Midbrain (tissue), 1 donor: ENCODE measurements at regions not wholly inside any gene's neighbourhood (a gene's known extent, or its start where the extent isn't known, plus 50 kb on each side); places are given as distances from the start of the nearest gene placed in this dataset.
A peak's percentile ranks its signal among the peaks of the same experiment; 100 is the strongest.
"Not testable (repeated sequence)": the region's sequence is repeated elsewhere in the genome, so short reads cannot be mapped to it uniquely, and the experiment has no call there.

Experiments
- DNase-seq: peaks from one replicate; lab custom pipeline; 2025; lab: John Stamatoyannopoulos, UW

DNA sequence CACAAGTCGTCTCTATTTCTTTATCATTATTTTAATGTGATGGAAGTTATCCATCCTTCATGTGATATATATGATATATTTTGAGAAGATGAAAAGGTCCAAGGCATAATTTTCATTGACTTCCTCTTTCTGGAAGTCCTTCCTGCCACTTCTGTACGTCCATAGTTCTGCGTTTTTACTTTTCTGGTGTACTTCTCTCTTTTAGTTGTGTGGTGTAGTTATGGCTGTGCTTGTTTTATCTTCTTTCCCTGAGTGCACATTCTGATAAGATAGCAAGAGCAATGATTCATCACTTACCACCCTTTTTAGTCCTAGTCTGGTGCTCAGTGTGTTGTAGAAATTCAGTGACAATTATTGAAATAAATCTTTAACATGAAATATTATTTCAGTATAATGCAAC, 231.3 kb upstream of the FERD3L start:
- DNase-seq = no peak

DNA sequence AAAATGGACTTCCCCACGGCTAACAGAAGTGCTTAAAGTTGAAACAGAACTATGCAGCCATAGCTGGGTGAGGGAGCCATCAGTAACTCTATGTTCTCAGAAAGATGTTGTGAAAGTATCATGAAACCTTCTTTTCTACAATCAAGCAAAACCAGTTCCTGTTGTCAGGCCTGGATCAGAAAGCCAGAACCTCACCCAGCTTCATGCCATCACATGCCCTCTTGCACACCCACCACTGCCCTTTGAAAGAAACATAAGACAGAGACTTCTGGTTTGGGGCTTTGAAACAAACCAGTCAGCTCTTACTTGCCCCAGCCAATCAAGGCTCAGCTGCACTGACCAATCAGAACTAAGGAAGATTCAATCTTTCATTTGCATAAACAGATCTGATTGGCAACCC, 230.8 kb upstream of the FERD3L start:
- no peak for DNase-seq

DNA sequence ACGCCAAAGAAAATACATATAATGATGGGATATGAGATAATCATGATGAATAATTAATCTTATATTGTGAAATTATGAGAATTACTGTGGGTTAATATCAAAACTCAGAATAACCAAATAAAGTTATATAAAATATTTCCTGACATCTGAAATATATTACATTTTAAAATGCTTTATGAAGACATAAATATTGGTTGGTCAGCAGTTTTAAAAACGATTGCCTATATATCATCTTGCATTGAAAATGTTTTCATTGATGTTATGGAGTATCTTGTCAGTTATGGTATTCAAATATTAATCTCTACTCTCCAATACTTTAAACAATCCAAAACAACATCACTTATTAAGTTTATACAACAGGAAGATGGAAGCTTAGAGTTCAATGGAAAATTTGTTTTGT, 228.1 kb upstream of the FERD3L start:
- DNase-seq = no peak

DNA sequence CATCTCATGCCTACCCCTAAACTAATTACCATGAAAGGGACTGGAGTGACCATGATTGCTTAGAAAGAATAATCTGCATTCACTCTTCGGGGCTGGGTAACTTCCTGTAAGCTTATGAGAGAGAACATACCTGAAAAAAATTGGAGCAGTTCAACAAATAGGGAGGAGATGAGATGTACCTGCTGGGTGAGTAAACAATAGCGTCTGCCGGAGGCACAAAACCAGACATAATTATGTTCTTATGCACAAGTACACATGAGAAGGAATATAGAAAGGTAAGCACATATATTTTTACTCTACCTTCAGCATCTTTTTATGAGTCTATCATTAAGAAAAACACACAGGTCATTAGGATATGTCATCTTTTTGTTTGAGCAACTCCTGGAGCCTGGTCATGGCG, 224.6 kb upstream of the FERD3L start:
- no peak for DNase-seq

DNA sequence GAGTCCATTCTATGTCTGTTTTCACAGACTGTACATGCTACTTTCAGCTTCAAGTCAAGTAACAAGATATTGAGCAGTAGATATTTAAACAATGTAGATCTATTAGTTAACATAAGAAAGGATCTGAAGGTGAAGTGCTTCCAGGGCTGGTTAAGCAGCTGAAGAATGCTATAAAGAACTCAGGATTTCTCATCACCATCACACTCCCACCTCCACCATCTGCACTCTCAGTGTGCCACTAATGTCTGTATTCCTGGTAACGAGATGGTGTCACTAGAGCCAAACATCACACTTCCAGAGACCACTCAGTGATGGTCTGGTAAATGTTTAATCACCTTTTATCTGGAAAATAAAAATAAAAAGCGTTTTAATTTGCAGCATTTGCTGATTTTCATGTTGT, 224.0 kb upstream of the FERD3L start:
- no peak for DNase-seq

DNA sequence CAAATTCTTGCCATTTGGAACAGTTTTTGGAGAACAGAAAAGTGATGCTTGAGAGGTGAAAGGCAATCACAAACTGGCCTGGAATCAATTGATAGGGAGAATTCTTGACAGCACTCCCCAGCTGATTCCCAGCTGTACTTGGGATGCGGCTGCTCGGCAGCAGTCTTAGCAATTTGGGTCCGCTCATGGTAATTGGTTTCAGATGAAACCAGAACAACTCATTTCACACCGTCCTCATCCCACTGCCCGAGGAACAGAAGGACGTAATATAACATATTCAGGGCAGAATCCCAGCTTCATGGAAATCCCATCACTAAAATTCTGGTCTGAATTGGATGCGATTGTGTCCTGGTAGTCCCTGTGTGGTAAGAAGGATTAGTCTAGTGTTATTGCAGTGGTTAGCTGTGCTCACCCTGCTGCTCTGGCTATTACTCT, 223.3 kb upstream of the FERD3L start:
- no peak for DNase-seq

DNA sequence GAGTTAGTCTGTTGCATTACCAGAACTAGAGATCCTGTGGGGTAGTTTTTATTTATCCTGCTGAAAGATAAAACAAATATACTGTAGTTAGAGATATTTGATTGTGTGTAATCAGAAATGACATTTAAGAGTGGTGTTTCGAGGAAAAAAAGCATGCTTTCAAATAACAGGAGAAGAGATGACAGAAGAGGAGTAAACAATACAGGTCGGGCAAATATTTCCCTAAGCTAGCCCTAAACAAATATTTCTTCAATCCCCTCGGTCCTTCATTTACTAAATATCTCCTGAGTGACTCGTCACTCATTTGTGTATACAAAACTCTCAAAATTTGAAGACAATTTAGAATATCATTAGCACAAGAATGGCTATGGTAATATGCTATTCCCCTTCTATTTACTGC, 219.7 kb upstream of the FERD3L start:
- no peak for DNase-seq

DNA sequence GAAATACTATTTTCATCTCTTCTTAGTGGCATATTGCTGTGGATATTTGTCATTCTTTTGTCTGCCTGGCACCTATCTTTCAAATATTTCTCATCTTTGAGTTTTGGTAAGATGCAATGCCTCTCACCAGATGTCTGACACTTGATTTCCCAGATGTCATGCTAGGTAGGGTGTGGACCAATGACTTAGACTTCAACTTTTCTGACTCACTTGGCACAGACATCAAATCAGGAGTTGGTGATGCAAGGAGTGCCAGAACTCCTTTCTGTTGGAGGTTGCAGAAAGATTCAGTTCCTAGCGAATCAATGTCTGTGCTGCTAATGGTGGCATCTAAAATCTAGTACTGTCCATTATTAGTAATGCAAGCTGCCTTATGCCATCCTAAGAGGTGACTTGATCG, 216.9 kb upstream of the FERD3L start:
- DNase-seq = no peak

DNA sequence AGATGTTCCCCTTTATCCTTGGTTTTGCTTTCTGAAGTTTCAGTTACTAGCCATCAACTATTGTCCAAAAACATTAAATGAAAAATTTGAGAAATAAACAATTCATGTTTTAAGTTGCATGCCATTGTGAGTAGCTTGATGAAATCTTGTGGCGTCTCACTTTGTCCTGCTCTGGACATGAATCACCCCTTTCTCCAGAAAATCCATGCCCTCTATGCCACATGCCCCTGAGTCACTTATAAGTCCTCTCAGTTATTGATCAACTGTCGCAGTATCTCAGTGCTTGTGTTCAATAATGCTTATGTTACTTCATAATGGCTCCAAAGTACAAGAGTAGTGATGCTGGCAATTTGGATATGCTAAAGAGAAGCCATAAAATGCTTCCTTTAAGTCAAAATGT, 208.0 kb upstream of the FERD3L start:
- no peak for DNase-seq

DNA sequence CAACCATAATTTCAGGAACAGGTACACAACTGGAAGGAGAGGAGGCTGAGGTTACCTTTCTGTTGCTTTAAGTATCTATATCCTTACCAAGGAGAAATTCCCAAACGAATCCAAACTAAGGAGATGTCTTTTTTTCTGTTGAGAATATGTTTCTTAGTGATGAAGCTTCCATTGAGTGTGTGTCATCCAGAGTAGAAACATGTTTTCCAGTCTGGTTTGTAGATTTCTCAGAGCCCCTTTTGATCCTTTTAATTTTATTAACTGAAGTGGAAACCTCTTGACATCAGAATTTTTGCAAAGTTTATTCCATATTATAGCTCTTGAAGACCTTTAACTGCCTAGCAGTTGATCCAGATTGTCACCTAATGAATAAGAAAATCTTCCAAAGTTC, 207.1 kb upstream of the FERD3L start:
- DNase-seq = no peak

DNA sequence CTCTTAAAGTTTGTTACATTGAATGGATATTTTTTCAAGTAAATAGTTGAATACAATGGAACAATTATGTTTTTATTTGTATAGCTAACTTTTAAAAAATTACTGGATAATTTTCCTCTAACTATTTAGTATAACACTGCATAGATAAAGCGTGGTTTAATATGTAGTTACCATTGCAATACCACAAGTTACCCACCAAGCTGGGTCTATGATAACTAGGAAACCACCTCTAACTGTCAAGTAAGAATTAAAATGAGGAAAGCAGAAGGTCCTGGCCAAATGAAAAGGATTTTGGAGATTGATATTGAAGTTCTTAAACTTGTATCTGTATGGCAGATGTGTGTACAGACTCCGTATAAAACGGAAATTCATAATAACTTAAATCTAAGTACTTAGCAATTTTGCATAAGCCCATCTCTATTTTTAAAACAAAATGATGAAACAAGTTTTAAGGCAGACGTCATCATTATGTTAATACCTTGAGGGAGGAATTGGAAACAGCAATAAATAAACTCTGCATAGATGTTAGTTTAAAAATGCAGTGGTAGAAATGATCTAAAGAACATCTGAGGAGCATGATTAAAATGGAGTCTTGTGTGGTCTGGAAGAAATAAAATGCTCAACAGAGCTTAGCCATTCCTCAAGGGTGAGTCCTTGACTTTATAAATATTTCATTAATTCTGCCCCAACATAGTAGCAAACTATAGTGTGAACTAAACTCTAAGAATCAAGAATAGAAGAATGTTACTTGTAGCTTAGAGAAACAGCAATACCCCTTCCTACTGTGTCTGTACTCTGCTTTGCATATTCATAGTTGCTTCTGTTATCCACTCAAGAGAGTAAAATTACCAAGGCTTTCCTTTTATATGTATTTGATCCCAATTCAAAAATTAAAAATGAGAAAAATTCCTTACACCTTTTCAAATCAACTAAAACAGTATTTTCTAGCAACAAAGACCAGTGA, 206.4 kb upstream of the FERD3L start:
- DNase-seq = no peak

DNA sequence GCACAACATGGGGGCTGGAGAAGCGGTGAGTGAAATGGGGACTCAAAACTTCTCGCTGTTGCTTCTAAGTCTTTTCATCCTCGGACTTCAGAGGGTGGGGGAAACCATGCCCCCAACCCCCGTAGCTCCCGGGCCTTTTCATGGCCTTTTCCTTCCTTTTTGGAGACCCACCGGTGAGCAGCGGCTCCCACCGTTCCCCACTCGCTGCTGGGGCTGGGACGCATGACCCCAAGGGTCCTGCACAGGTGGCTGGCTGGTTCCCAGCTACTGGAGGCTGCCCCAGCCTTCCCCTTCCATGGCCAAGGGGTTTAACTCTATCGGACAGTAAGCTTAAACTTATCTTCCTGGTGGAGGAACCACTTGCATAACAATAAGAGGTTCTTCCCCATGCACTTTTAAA, 194.3 kb upstream of the FERD3L start:
- no peak for DNase-seq

DNA sequence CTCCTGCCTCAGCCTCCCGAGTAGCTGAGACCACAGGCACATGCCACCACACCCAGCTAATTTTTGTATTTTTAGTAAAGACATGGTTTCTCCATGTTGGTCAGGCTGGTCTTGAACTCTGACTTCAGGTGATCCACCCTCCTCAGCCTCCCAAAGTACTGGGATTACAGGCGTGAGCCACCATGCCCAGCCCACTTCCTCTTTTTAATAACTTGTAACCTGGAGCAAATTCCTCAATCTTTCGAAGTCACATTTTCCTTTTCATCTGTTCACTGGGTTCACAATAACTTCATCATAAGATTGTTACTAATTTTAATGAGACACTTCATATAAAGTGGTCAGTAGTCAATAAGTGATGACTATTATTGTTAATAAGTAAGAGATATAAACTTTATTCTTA, 193.3 kb upstream of the FERD3L start:
- DNase-seq = not testable (repeated sequence)

DNA sequence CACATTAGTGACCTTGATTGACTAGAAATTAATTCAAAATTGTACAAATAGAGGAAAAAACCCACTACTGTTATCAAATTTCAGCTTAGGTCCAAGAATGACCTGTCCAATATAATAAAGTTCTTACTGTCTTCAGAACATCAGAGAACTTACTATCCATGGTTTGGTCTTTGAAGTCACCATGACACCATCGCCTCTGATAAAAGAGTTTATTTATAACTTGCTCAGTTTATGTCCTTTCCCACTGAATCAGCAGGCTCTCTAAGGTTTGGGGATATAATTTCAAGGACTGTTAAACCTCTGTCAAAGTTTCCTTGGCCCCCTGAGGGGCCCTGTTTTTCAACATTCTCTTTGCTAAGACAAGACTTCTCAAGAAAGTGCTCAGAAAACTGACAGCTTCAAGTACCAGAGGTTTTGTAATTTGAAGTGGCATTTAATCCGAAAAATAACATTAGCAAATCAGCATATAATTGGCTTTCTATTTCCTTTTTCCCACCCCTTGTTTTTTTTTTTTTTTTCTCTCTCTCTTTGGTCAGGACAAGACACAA, 191.7 kb upstream of the FERD3L start:
- DNase-seq = no peak

DNA sequence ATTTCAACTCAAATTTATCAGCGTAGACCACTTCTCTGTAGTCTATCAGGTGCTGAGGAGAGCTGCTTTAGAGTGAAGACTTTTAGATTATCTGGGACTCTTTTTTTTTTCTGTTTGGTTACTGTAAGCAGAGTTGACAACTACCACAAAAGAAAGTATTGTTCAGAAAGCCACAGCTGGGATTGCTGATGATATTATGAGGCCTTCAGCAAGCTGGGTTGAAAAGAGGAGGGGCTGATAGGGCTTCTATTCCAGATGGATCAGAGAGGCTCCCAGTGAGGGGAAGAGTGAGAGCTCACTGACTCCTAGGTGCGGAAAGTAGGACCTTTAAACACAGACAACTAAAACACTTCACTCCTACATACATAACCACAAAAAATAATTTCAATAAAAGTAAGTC, 188.5 kb upstream of the FERD3L start:
- peak; percentile 75 for DNase-seq

DNA sequence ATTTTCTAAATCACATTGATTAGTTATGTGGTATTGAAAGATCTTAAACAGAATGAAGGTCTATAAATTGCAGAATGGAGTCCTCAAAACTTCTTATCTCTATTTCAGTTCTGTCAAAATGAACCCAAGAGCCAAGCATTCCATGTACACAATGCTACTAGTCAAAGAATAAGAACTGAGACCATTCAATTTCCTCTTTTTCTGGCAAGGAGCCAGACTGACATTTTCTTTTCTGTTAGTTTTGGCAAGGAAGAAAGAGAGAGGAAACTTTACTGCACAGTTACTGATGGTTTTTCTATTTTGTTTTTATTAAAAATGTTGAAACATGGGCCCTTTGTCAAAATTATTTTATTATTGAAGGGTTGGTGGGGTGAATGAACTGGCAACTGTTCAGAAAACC, 181.8 kb upstream of the FERD3L start:
- DNase-seq = no peak

DNA sequence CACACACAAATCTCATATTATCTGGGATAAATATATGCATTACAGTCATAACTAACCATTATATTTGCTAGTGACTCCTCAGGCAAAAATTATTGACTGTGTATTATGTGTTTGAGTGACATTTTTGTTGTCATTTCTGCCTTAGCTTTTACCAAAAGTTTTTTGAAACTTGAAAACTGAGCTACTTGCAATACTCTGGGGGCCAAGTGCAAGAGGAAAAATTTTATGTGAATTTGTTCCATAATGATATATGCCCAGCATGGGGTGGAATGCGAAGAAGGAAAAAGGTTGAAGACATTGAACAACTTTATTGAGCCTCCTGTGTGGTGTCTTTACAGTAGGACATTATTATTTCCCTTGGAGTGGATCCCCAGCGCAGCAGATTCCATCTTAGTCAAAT, 176.8 kb upstream of the FERD3L start:
- DNase-seq = no peak

DNA sequence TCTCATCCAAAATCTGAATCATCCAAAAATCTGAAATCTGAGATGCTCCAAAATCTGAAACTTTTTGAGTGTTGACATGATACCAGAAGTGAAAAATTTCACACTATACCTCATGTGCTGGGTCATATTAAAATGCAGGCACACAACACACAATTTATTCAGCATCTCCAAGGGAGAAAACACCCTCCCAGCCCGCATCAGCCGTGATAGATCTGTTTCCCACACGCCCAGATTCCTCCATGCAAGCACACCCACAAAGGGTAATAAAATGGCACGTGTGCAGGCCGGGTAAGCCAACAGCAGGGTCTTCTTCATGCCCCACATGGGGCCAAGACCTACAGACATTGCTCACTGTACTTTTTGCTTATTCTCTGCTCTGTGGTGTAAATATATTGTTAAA, 173.1 kb upstream of the FERD3L start:
- no peak for DNase-seq

DNA sequence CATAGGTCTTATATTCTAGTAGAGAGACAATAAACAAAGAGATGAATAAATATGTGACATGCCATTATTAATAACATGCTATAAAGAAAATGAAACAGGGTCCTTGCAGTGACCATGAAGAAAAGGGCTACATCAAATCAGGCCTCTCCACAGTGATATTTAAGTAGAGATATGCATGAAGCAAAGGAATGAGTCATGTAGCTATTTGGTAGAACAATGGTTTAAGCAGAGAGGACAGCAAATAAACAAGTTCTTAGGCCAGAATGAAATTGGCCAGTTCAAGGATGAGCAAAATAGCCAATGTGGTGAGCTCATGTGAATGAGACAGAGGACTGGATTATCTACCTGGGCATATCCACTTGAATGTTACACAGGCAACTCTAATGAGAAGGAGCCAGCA, 172.2 kb upstream of the FERD3L start:
- DNase-seq = no peak

DNA sequence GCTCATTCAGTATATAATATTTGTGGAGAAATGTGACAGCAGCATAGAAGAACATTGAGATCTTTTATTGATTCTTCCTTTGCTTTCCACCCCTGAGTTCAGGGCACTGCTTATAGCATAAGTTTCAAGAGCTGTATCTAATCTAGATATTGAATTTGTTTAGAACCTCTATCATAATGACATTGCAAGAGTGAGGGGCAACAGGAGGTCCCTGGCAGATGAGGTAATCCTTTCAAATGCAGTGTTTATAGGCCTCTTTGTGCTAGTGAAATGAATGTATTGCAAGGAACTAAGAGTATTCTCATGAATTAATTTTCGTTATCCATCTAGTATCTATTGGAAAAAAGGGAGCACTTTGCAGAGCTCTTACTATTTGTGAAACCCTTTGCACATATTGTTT, 167.2 kb upstream of the FERD3L start:
- no peak for DNase-seq

DNA sequence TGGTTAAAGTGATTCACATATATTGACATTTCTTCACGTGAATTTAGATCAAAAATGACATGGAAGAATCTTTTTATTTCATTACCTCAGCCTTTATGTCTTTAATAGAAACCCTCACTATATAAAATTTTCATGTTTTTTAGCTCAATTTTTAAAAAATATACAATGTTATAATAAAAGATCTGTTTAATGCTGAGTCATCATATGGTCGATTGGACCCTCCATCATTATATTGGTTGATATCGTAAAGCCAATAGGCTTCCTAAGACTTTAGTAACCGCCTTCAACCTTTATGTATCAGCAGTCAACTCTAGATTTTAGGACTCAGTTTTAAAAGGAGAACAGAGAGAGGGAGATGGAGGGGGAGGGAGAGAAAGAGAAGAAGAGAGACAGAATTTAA, 162.3 kb upstream of the FERD3L start:
- DNase-seq = no peak

DNA sequence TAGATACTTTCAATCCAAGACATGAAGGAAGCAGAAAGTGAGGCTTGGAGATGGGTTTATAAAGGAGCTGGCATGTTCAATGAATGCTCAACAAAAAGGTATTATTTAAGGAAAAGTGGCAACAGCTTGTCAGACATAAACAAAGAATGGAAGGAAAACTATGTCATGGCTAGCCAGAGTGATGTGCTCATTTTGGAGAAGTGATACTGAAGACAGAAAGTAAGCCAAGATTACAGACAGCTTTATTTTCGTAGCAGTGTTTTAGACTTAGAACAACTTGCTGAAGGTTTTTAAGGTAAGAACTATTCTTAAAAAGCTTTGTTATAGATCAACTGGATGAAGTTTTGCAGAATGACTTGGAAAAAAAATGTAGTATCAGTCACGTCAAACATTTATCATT, 160.5 kb upstream of the FERD3L start:
- no peak for DNase-seq

DNA sequence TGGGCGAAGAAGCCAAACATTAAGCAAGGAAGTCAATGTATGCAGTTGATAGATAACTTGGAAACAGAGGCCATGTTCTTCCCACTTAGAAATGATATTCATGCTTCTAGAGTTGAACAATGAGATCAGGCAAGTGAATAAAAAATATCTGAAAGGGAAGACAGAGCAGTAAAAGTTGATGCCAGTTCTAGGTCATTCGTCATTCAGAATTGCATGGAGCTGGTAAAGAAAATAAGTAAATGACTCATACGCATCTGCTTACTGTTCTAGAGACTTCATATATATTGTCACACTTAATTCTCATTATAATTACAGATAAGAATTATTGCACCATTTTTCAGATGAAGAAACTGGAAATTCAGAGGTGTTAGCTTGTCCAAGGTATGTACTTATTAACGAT, 158.9 kb upstream of the FERD3L start:
- DNase-seq = no peak

DNA sequence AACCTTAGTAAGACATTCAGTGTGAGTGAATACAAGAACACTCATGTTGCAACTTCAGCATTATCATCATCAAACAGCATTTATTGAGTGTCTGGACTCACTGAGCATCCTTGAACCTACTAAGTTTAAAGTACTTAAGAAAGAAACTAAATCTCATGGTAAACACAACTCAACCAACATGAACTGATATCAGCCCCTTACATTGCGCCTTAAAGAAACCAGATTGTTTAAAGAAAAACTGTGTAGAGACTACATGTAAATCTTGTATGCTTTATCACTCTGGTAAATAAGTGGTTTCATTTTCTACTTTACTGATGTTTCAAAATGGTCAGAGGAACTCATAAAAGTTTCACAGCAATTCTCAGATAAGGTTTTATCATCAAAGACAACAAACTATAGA, 157.5 kb upstream of the FERD3L start:
- DNase-seq = no peak
